ENCODE measurements at regions not wholly inside any gene's neighbourhood (a gene's known extent, or its start where the extent isn't known, plus 50 kb on each side); places are given as distances from the start of the nearest gene placed in this dataset.

GRCh38 chr14:101273091-101273490 is 288.2 kb upstream of the DIO3 start (continued):
- TF ChIP-seq, protein P1, sequence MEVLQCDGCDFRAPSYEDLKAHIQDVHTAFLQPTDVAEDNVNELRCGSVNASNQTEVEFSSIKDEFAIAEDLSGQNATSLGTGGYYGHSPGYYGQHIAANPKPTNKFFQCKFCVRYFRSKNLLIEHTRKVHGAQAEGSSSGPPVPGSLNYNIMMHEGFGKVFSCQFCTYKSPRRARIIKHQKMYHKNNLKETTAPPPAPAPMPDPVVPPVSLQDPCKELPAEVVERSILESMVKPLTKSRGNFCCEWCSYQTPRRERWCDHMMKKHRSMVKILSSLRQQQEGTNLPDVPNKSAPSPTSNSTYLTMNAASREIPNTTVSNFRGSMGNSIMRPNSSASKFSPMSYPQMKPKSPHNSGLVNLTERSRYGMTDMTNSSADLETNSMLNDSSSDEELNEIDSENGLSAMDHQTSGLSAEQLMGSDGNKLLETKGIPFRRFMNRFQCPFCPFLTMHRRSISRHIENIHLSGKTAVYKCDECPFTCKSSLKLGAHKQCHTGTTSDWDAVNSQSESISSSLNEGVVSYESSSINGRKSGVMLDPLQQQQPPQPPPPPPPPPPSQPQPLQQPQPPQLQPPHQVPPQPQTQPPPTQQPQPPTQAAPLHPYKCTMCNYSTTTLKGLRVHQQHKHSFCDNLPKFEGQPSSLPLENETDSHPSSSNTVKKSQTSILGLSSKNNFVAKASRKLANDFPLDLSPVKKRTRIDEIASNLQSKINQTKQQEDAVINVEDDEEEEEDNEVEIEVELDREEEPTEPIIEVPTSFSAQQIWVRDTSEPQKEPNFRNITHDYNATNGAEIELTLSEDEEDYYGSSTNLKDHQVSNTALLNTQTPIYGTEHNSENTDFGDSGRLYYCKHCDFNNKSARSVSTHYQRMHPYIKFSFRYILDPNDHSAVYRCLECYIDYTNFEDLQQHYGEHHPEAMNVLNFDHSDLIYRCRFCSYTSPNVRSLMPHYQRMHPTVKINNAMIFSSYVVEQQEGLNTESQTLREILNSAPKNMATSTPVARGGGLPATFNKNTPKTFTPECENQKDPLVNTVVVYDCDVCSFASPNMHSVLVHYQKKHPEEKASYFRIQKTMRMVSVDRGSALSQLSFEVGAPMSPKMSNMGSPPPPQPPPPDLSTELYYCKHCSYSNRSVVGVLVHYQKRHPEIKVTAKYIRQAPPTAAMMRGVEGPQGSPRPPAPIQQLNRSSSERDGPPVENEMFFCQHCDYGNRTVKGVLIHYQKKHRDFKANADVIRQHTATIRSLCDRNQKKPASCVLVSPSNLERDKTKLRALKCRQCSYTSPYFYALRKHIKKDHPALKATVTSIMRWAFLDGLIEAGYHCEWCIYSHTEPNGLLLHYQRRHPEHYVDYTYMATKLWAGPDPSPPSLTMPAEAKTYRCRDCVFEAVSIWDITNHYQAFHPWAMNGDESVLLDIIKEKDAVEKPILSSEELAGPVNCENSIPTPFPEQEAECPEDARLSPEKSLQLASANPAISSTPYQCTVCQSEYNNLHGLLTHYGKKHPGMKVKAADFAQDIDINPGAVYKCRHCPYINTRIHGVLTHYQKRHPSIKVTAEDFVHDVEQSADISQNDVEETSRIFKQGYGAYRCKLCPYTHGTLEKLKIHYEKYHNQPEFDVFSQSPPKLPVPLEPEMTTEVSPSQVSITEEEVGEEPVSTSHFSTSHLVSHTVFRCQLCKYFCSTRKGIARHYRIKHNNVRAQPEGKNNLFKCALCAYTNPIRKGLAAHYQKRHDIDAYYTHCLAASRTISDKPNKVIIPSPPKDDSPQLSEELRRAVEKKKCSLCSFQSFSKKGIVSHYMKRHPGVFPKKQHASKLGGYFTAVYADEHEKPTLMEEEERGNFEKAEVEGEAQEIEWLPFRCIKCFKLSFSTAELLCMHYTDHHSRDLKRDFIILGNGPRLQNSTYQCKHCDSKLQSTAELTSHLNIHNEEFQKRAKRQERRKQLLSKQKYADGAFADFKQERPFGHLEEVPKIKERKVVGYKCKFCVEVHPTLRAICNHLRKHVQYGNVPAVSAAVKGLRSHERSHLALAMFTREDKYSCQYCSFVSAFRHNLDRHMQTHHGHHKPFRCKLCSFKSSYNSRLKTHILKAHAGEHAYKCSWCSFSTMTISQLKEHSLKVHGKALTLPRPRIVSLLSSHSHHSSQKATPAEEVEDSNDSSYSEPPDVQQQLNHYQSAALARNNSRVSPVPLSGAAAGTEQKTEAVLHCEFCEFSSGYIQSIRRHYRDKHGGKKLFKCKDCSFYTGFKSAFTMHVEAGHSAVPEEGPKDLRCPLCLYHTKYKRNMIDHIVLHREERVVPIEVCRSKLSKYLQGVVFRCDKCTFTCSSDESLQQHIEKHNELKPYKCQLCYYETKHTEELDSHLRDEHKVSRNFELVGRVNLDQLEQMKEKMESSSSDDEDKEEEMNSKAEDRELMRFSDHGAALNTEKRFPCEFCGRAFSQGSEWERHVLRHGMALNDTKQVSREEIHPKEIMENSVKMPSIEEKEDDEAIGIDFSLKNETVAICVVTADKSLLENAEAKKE (CRISPR knock-in tag; IDR thresholded peaks at IDR 0.05): no peak
- TF ChIP-seq EZH2 (IDR thresholded peaks at IDR 0.05; ENCODE audit: low read depth, unreplicated experiment): no peak

- H3K27me3 Mint-ChIP-seq (ENCODE audit: insufficient read depth, low read depth, poor library complexity): no peaks in the 10 kb centered on the region
- H3K36me3 Mint-ChIP-seq (ENCODE audit: low read depth): peaks cover 15% of the 10 kb centered on the region; the same call in 2 of the 3 replicates
- no peak for TF ChIP-seq STAT1 (IDR thresholded peaks at IDR 0.05; ENCODE audit: unreplicated experiment)
- TF ChIP-seq CREB1 (CRISPR knock-in tag; IDR thresholded peaks at IDR 0.05; ENCODE audit: low read depth): no peak
- no peak for TF ChIP-seq ETS1 (IDR thresholded peaks at IDR 0.05)
- no peak for TF ChIP-seq JUNB (IDR thresholded peaks at IDR 0.05; ENCODE audit: unreplicated experiment)
- TF ChIP-seq POLR2AphosphoS5 (IDR thresholded peaks at IDR 0.05; ENCODE audit: low read depth): no peak
- TF ChIP-seq CTCF (conservative IDR thresholded peaks at IDR 0.05; ENCODE audit: low read depth in 2 of 2): no peak
- TF ChIP-seq, protein P2, sequence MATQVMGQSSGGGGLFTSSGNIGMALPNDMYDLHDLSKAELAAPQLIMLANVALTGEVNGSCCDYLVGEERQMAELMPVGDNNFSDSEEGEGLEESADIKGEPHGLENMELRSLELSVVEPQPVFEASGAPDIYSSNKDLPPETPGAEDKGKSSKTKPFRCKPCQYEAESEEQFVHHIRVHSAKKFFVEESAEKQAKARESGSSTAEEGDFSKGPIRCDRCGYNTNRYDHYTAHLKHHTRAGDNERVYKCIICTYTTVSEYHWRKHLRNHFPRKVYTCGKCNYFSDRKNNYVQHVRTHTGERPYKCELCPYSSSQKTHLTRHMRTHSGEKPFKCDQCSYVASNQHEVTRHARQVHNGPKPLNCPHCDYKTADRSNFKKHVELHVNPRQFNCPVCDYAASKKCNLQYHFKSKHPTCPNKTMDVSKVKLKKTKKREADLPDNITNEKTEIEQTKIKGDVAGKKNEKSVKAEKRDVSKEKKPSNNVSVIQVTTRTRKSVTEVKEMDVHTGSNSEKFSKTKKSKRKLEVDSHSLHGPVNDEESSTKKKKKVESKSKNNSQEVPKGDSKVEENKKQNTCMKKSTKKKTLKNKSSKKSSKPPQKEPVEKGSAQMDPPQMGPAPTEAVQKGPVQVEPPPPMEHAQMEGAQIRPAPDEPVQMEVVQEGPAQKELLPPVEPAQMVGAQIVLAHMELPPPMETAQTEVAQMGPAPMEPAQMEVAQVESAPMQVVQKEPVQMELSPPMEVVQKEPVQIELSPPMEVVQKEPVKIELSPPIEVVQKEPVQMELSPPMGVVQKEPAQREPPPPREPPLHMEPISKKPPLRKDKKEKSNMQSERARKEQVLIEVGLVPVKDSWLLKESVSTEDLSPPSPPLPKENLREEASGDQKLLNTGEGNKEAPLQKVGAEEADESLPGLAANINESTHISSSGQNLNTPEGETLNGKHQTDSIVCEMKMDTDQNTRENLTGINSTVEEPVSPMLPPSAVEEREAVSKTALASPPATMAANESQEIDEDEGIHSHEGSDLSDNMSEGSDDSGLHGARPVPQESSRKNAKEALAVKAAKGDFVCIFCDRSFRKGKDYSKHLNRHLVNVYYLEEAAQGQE (IDR thresholded peaks at IDR 0.05; ENCODE audit: unreplicated experiment): no peak
These were observed 284.8 kb upstream of the DIO3 start for GRCh38 chr14:101276309-101277091.

More at GRCh38 chr14:101276309-101277091, 284.8 kb upstream of the DIO3 start:
- no peaks in the 10 kb centered on the region for H3F3A ChIP-seq (replicated peaks; ENCODE audit: low read depth)
- H3K27me3 ChIP-seq (ENCODE audit: insufficient read depth): no peaks in the 10 kb centered on the region
- Mint-ChIP-seq H3K27ac (no peak overlapping the region), H3K9me3 (peaks cover 15% of the 10 kb centered on the region), H3K4me3 (no peak overlapping the region), H3K4me1 (peaks cover 8% of the 10 kb centered on the region)
- no peaks in the 10 kb centered on the region for H3K36me3 ChIP-seq (ENCODE audit: insufficient read depth)
- no peak overlapping the region for H3K27ac ChIP-seq (ENCODE audit: low read depth)
- H3K9me2 ChIP-seq (ENCODE audit: insufficient read depth): no peaks in the 10 kb centered on the region
- no peaks in the 10 kb centered on the region for H3K79me2 ChIP-seq (replicated peaks; ENCODE audit: insufficient read depth)
- no peak; the same call in 2 of the 3 replicates for ATAC-seq
- peaks cover 6% of the 10 kb centered on the region for H3K4me1 ChIP-seq (ENCODE audit: insufficient read depth)
- no peaks in the 10 kb centered on the region for H4K20me1 ChIP-seq (replicated peaks; ENCODE audit: insufficient read depth)
- no peak overlapping the region for H3K4me2 ChIP-seq
- H3K4me3 ChIP-seq: no peak overlapping the region
- H2AFZ ChIP-seq: no peak overlapping the region
- peak; percentile 24 for DNase-seq (ENCODE audit: low spot score)
